ENCODE measurements at regions not wholly inside any gene's neighbourhood (a gene's known extent, or its start where the extent isn't known, plus 50 kb on each side); places are given as distances from the start of the nearest gene placed in this dataset.

DNA sequence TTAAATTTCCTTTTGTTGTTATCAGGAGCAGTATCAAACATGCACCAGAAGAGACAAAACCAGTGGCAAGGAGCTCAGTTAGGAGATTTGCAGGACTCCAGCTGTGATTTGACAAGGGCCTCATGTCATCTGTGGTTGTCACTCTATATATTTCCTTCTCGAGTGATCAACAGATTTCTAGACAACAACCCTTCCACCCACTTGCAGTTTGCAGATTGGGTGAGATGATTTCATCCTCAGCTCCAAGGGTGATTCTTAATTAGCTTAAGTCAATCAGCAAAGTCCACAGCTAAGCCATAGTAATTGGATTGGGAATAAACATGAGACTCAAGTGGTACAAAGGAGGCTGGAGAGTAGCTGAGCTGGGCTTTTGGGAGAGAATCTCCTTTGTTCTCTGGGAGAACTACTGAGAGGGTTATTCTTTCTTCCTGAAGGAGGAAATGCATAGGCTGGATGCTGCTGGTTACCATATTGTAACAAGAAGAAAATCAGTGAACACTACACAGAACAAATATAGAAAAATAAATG, 192.8 kb downstream of the PPARGC1A start:
- Histone ChIP-seq H3K4me3 (ENCODE audit: control extremely low read depth in 1 of 5, extremely low read depth in 1 of 5, insufficient read depth in 1 of 5, low read depth in 2 of 5, low read length in 4 of 5) (no peak overlapping the region), H3K79me2 (ENCODE audit: control insufficient read depth, insufficient read depth, low read length) (no peaks in the 10 kb centered on the region), H3K4me1 (ENCODE audit: control insufficient read depth in 2 of 2, insufficient read depth in 2 of 2, low read length in 2 of 2) (no peaks in the 10 kb centered on the region), H3K9me3 (ENCODE audit: control extremely low read depth in 1 of 3, control insufficient read depth in 2 of 3, insufficient read depth in 1 of 3, low read length in 2 of 3) (no peaks in the 10 kb centered on the region), H3K36me3 (replicated peaks in 1 of 2; ENCODE audit: control extremely low read depth in 1 of 2, control insufficient read depth in 1 of 2, extremely low read depth in 1 of 2, insufficient read depth in 2 of 2, low read length in 1 of 2) (no peaks in the 10 kb centered on the region), H3K27me3 (replicated peaks in 1 of 4; ENCODE audit: control extremely low read depth in 1 of 4, control insufficient read depth in 3 of 4, insufficient read depth in 4 of 4, low read length in 3 of 4) (no peaks in the 10 kb centered on the region), H4K20me1 (ENCODE audit: control insufficient read depth, insufficient read depth, low read length, poor library complexity, severe bottlenecking) (no peaks in the 10 kb centered on the region), H2AFZ (ENCODE audit: insufficient read depth, low read depth, low read length, poor library complexity, severe bottlenecking) (no peak overlapping the region), H3K9ac (ENCODE audit: low read length) (no peak overlapping the region), H3K27ac (ENCODE audit: low read length in 2 of 2) (no peak overlapping the region), H3K4me2 (replicated peaks; ENCODE audit: low read depth, low read length, poor library complexity, severe bottlenecking) (no peak overlapping the region)
- peaks cover 2% of the 10 kb centered on the region for H3K9me3 Mint-ChIP-seq (ENCODE audit: insufficient read depth)
- H3K27ac Mint-ChIP-seq: no peak overlapping the region
- ChIA-PET CTCF (no interaction called here), POLR2A (no interaction called here)
- H3K4me3 Mint-ChIP-seq: no peak overlapping the region
- TF ChIP-seq, protein P1, sequence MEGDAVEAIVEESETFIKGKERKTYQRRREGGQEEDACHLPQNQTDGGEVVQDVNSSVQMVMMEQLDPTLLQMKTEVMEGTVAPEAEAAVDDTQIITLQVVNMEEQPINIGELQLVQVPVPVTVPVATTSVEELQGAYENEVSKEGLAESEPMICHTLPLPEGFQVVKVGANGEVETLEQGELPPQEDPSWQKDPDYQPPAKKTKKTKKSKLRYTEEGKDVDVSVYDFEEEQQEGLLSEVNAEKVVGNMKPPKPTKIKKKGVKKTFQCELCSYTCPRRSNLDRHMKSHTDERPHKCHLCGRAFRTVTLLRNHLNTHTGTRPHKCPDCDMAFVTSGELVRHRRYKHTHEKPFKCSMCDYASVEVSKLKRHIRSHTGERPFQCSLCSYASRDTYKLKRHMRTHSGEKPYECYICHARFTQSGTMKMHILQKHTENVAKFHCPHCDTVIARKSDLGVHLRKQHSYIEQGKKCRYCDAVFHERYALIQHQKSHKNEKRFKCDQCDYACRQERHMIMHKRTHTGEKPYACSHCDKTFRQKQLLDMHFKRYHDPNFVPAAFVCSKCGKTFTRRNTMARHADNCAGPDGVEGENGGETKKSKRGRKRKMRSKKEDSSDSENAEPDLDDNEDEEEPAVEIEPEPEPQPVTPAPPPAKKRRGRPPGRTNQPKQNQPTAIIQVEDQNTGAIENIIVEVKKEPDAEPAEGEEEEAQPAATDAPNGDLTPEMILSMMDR (IDR thresholded peaks at IDR 0.05): no peak
- TF ChIP-seq EZH2 (IDR thresholded peaks at IDR 0.05; ENCODE audit: borderline replicate concordance, insufficient read depth, low read depth, low read length, poor library complexity, severe bottlenecking): no peak
- H3K4me1 Mint-ChIP-seq: no peaks in the 10 kb centered on the region
- ATAC-seq (ENCODE audit: low read depth): no peak
- intact Hi-C loops (cut with micrococcal nuclease): no loop called here
- H3K27me3 Mint-ChIP-seq: no peaks in the 10 kb centered on the region
- DNase-seq: no peak
- WGBS (ENCODE audit: insufficient coverage): no CpG with 5 or more reads among the region's 1 CpG

DNA sequence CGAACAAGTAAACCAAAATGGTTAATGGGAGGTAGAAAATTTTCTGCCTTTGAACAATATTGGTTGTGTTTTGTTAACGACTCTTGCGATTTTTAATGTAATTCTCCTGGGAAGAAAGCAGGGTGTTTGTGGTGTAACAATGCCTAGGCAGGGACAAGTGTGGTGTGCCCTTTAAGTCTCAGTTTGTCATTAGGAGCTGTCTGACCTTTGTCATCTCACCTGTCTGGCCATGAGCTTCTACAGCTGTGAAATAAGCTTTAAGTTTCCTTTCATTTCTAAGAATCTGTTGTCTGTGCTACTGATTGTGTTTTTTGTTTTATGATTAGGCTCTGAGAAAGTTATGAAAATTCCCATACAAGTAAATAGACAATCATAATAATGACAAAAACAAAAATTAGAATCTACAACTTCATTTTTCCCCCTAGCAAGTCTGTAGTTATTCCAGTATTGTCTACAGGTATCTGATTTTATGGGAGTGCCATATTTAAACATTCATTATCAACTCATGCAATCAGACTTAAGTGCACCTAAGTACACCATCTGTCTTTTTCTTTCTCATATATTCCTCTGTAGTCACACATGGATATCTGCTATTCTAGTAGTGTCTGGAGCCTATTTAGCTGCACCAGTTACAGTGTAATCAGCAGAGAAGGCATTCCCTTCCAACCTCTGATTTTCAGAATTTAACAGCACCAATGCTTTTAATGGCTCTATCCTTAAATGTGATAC, 203.5 kb downstream of the PPARGC1A start:
- Histone ChIP-seq H3K4me1 (ENCODE audit: control insufficient read depth in 2 of 2, insufficient read depth in 2 of 2, low read length in 2 of 2) (no peaks in the 10 kb centered on the region), H4K20me1 (ENCODE audit: control insufficient read depth, insufficient read depth, low read length, poor library complexity, severe bottlenecking) (no peaks in the 10 kb centered on the region), H3K27me3 (replicated peaks in 1 of 4; ENCODE audit: control extremely low read depth in 1 of 4, control insufficient read depth in 3 of 4, insufficient read depth in 4 of 4, low read length in 3 of 4) (no peaks in the 10 kb centered on the region), H3K36me3 (replicated peaks in 1 of 2; ENCODE audit: control extremely low read depth in 1 of 2, control insufficient read depth in 1 of 2, extremely low read depth in 1 of 2, insufficient read depth in 2 of 2, low read length in 1 of 2) (no peaks in the 10 kb centered on the region), H3K9me3 (ENCODE audit: control extremely low read depth in 1 of 3, control insufficient read depth in 2 of 3, insufficient read depth in 1 of 3, low read length in 2 of 3) (peaks cover 0 to 8% (median 0%) of the 10 kb centered on the region in 3 donors), H3K27ac (ENCODE audit: low read length in 2 of 2) (no peak overlapping the region), H3K9ac (ENCODE audit: low read length) (no peak overlapping the region), H3K4me3 (ENCODE audit: control extremely low read depth in 1 of 5, extremely low read depth in 1 of 5, insufficient read depth in 1 of 5, low read depth in 2 of 5, low read length in 4 of 5) (no peak overlapping the region), H2AFZ (ENCODE audit: insufficient read depth, low read depth, low read length, poor library complexity, severe bottlenecking) (no peak overlapping the region), H3K79me2 (ENCODE audit: control insufficient read depth, insufficient read depth, low read length) (no peaks in the 10 kb centered on the region), H3K4me2 (replicated peaks; ENCODE audit: low read depth, low read length, poor library complexity, severe bottlenecking) (no peak overlapping the region)
- no peak for DNase-seq
- no peaks in the 10 kb centered on the region for H3K4me1 Mint-ChIP-seq
- TF ChIP-seq, protein P1 (IDR thresholded peaks at IDR 0.05): no peak
- TF ChIP-seq EZH2 (IDR thresholded peaks at IDR 0.05; ENCODE audit: borderline replicate concordance, insufficient read depth, low read depth, low read length, poor library complexity, severe bottlenecking): no peak
- H3K27me3 Mint-ChIP-seq: no peaks in the 10 kb centered on the region
- H3K9me3 Mint-ChIP-seq (ENCODE audit: insufficient read depth): peaks cover 6% of the 10 kb centered on the region
- POLR2A ChIA-PET: no interaction called here
- H3K27ac Mint-ChIP-seq: no peak overlapping the region
- CTCF ChIA-PET: no interaction called here
- no peak for ATAC-seq (ENCODE audit: low read depth)
- no peak overlapping the region for H3K4me3 Mint-ChIP-seq
- WGBS (ENCODE audit: insufficient coverage): 100% methylated on average over 3 of the region's 3 CpGs
- intact Hi-C loops (cut with micrococcal nuclease): no loop called here
